Neutrophil (primary cell): ENCODE measurements at regions not wholly inside any gene's neighbourhood (a gene's known extent, or its start where the extent isn't known, plus 50 kb on each side); places are given as distances from the start of the nearest gene placed in this dataset.

Experiments used
- H3K27ac ChIP-seq: fragments of 200-600 bp; sonication (generic); 2 replicates; pipeline ENCODE4 v1.5.1; 2016; ENCODE audit warnings: mild to moderate bottlenecking, moderate library complexity
- H3K27me3 ChIP-seq: fragments of 200-600 bp; sonication (generic); 2 replicates; pipeline ENCODE4 v1.6.0; 2016; ENCODE audit warnings: mild to moderate bottlenecking
- H3K36me3 ChIP-seq: fragments of 200-600 bp; sonication (generic); 2 replicates; pipeline ENCODE4 v1.5.1; 2017
- H3K4me1 ChIP-seq, 2 experiments: fragments of 200-600 bp in 1 of 2; sonication (generic) in 1 of 2; 1 replicate in 1 of 2; 2 replicates in 1 of 2; pipeline versions ENCODE4 v1.5.1 to v1.6.1; 2013 to 2016; ENCODE audit warnings: low read depth in 1 of 2, low read length in 1 of 2, mild to moderate bottlenecking in 1 of 2, moderate library complexity in 1 of 2; ENCODE audit not compliant: control insufficient read depth in 1 of 2, insufficient read depth in 1 of 2
- H3K4me3 ChIP-seq, 2 experiments: fragments of 200-600 bp in 1 of 2; sonication (generic) in 1 of 2; 1 replicate in 1 of 2; 2 replicates in 1 of 2; pipeline ENCODE4 v1.5.1; 2013 to 2016; ENCODE audit warnings: low read depth in 1 of 2, low read length in 1 of 2, mild to moderate bottlenecking in 1 of 2, moderate library complexity in 1 of 2
- H3K9me3 ChIP-seq: fragments of 200-600 bp; sonication (generic); 2 replicates; pipeline ENCODE4 v1.5.1; 2016
- CTCF ChIP-seq: fragments of 200-600 bp; sonication (generic); IDR thresholded peaks from 2 replicates; pipeline ENCODE4 v1.5.1; 2016; ENCODE audit warnings: antibody characterized with exemption

- TF ChIP-seq CTCF = no peak
- Histone ChIP-seq H3K27me3 (no peaks in the 10 kb centered on the region), H3K4me1 (no peaks in the 10 kb centered on the region), H3K9me3 (no peaks in the 10 kb centered on the region), H3K27ac (no peak overlapping the region), H3K36me3 (no peaks in the 10 kb centered on the region), H3K4me3 (no peak overlapping the region)
Measured at GRCh38 chr11:127381247-127381646, 380.7 kb upstream of the KIRREL3 start.

GRCh38 chr11:127379686-127380085 is 379.1 kb upstream of the KIRREL3 start:
- no peak overlapping the region for H3K27ac ChIP-seq
- TF ChIP-seq CTCF = no peak
- no peak overlapping the region for H3K4me3 ChIP-seq
- no peaks in the 10 kb centered on the region for H3K4me1 ChIP-seq
- no peaks in the 10 kb centered on the region for H3K36me3 ChIP-seq
- no peaks in the 10 kb centered on the region for H3K9me3 ChIP-seq
- H3K27me3 ChIP-seq = no peaks in the 10 kb centered on the region

- Histone ChIP-seq H3K27ac (no peak overlapping the region), H3K27me3 (no peaks in the 10 kb centered on the region)
Measured at GRCh38 chr11:127376301-127376700, 375.7 kb upstream of the KIRREL3 start.

GRCh38 chr11:127369356-127369755 is 368.8 kb upstream of the KIRREL3 start:
- no peaks in the 10 kb centered on the region for H3K36me3 ChIP-seq
- no peak for TF ChIP-seq CTCF
- H3K4me1 ChIP-seq = no peaks in the 10 kb centered on the region
- H3K27ac ChIP-seq = no peak overlapping the region
- H3K4me3 ChIP-seq = no peak overlapping the region
- no peaks in the 10 kb centered on the region for H3K27me3 ChIP-seq
- no peaks in the 10 kb centered on the region for H3K9me3 ChIP-seq

More at GRCh38 chr11:127376301-127376700, 375.7 kb upstream of the KIRREL3 start:
- Histone ChIP-seq H3K4me1 (no peaks in the 10 kb centered on the region), H3K4me3 (no peak overlapping the region), H3K9me3 (no peaks in the 10 kb centered on the region), H3K36me3 (no peaks in the 10 kb centered on the region)
- no peak for TF ChIP-seq CTCF

- Histone ChIP-seq H3K4me1 (no peaks in the 10 kb centered on the region), H3K9me3 (no peaks in the 10 kb centered on the region), H3K36me3 (no peaks in the 10 kb centered on the region), H3K27me3 (no peaks in the 10 kb centered on the region), H3K4me3 (no peak overlapping the region), H3K27ac (no peak overlapping the region)
- TF ChIP-seq CTCF = no peak
Measured at GRCh38 chr11:127362754-127363308, 362.3 kb upstream of the KIRREL3 start.

- Histone ChIP-seq H3K36me3 (no peaks in the 10 kb centered on the region), H3K27ac (no peak overlapping the region), H3K27me3 (no peaks in the 10 kb centered on the region), H3K4me1 (no peaks in the 10 kb centered on the region), H3K4me3 (no peak overlapping the region), H3K9me3 (no peaks in the 10 kb centered on the region)
- TF ChIP-seq CTCF = no peak
Measured at GRCh38 chr11:127358160-127358559, 357.6 kb upstream of the KIRREL3 start.
